CD4-positive, CD25-positive, alpha-beta regulatory T cell (primary cell): ENCODE measurements at regions not wholly inside any gene's neighbourhood (a gene's known extent, or its start where the extent isn't known, plus 50 kb on each side); places are given as distances from the start of the nearest gene placed in this dataset.

ENCODE experiments used
- ATAC-seq, 2 donors: fragments of 150-1000 bp; cut with Tn5 transposase; one replicate each; pipeline ENCODE4 v1.10.0; 2021; ENCODE audit warnings: low read depth in 2 of 2, moderate number of reproducible peaks in 2 of 2, moderate library complexity in 1 of 2
- DNase-seq, 3 donors: peaks; one replicate each; pipeline versions ENCODE4 v3.0.0 to v3.0.0-alpha.2; 2012 to 2022; ENCODE audit warnings: mixed read lengths in 1 of 3
- H3K27ac ChIP-seq: one replicate; pipeline ENCODE4 v1.7.0; 2013; ENCODE audit warnings: mild to moderate bottlenecking, low read length; ENCODE audit not compliant: insufficient read depth, poor library complexity, severe bottlenecking
- H3K27me3 ChIP-seq: one replicate; pipeline ENCODE4 v1.7.0; 2013; ENCODE audit warnings: low read length; ENCODE audit not compliant: control insufficient read depth, insufficient read depth
- H3K36me3 ChIP-seq: one replicate; pipeline ENCODE4 v1.7.0; 2013; ENCODE audit warnings: mild to moderate bottlenecking, low read length, moderate library complexity; ENCODE audit not compliant: control insufficient read depth, insufficient read depth
- H3K4me1 ChIP-seq: 2 replicates; pipeline ENCODE4 v1.7.0; 2013; ENCODE audit warnings: mild to moderate bottlenecking, low read length; ENCODE audit not compliant: insufficient read depth, control insufficient read depth, poor library complexity, severe bottlenecking
- H3K4me3 ChIP-seq: one replicate; pipeline ENCODE4 v1.7.0; 2013; ENCODE audit warnings: low read depth, mild to moderate bottlenecking, low read length, moderate library complexity
- H3K9me3 ChIP-seq, 2 experiments: 1 replicate in 1 of 2; 2 replicates in 1 of 2; pipeline ENCODE4 v1.7.0; 2013; ENCODE audit warnings: low read length in 2 of 2, mild to moderate bottlenecking in 1 of 2, moderate library complexity in 1 of 2; ENCODE audit not compliant: control insufficient read depth in 2 of 2
- H3K27ac Mint-ChIP-seq, 3 donors: one replicate each; pipeline ENCODE4 v1.8.0; 2020 to 2022; ENCODE audit warnings: mild to moderate bottlenecking in 3 of 3, mixed read lengths in 3 of 3, moderate library complexity in 2 of 3
- H3K27me3 Mint-ChIP-seq: one replicate; pipeline ENCODE4 v1.8.0; 2022; ENCODE audit warnings: mild to moderate bottlenecking, mixed read lengths
- H3K36me3 Mint-ChIP-seq: one replicate; pipeline ENCODE4 v1.8.0; 2020; ENCODE audit warnings: mixed read lengths
- H3K4me1 Mint-ChIP-seq, 4 donors: one replicate each; pipeline ENCODE4 v1.8.0; 2020 to 2022; ENCODE audit warnings: mixed read lengths in 4 of 4, mild to moderate bottlenecking in 1 of 4
- H3K4me3 Mint-ChIP-seq, 4 donors: one replicate each; pipeline ENCODE4 v1.8.0; 2020 to 2022; ENCODE audit warnings: mild to moderate bottlenecking in 4 of 4, mixed read lengths in 4 of 4, moderate library complexity in 3 of 4
- H3K9me3 Mint-ChIP-seq, 7 donors: one replicate each; pipeline ENCODE4 v1.8.0; 2020 to 2022; ENCODE audit warnings: mixed read lengths in 7 of 7, mild to moderate bottlenecking in 3 of 7, moderate library complexity in 2 of 7

- Histone ChIP-seq H3K9me3 (no peaks in the 10 kb centered on the region), H3K27ac (no peak overlapping the region), H3K4me3 (no peak overlapping the region), H3K27me3 (no peaks in the 10 kb centered on the region), H3K4me1 (no peaks in the 10 kb centered on the region), H3K36me3 (no peaks in the 10 kb centered on the region)
- ATAC-seq (no peak), DNase-seq (no peak)
- Mint-ChIP-seq H3K27ac (no peak overlapping the region), H3K4me1 (no peaks in the 10 kb centered on the region), H3K27me3 (peaks cover 6% of the 10 kb centered on the region), H3K4me3 (no peak overlapping the region), H3K36me3 (no peaks in the 10 kb centered on the region), H3K9me3 (peaks cover 0 to 3% (median 0%) of the 10 kb centered on the region in 7 donors)
Observed at GRCh38 chr14:98802044-98802443, 470.0 kb downstream of the BCL11B start.

GRCh38 chr14:98803196-98803595 lies 468.8 kb downstream of the BCL11B start:
- H3K9me3 Mint-ChIP-seq: peaks cover 0 to 1% (median 0%) of the 10 kb centered on the region in 7 donors
- DNase-seq: no peak
- H3K36me3 Mint-ChIP-seq: no peaks in the 10 kb centered on the region
- Histone ChIP-seq H3K9me3 (no peaks in the 10 kb centered on the region), H3K36me3 (no peaks in the 10 kb centered on the region), H3K4me1 (no peaks in the 10 kb centered on the region), H3K27ac (no peak overlapping the region), H3K27me3 (no peaks in the 10 kb centered on the region), H3K4me3 (no peak overlapping the region)
- H3K4me3 Mint-ChIP-seq: no peak overlapping the region
- H3K4me1 Mint-ChIP-seq: no peaks in the 10 kb centered on the region
- peaks cover 6% of the 10 kb centered on the region for H3K27me3 Mint-ChIP-seq
- H3K27ac Mint-ChIP-seq: no peak overlapping the region
- no peak for ATAC-seq

GRCh38 chr14:98808494-98809407 lies 463.2 kb downstream of the BCL11B start:
- H3K36me3 Mint-ChIP-seq: no peaks in the 10 kb centered on the region

GRCh38 chr14:98816195-98816594 lies 455.8 kb downstream of the BCL11B start:
- no peaks in the 10 kb centered on the region for H3K9me3 ChIP-seq
- DNase-seq: no peak
- H3K4me3 Mint-ChIP-seq: no peak overlapping the region
- H3K27ac Mint-ChIP-seq: no peak overlapping the region
- no peaks in the 10 kb centered on the region for H3K36me3 ChIP-seq
- H3K36me3 Mint-ChIP-seq: no peaks in the 10 kb centered on the region
- no peaks in the 10 kb centered on the region for H3K27me3 ChIP-seq
- H3K9me3 Mint-ChIP-seq: peaks cover 0 to 3% (median 0%) of the 10 kb centered on the region in 7 donors
- H3K4me3 ChIP-seq: no peak overlapping the region
- no peaks in the 10 kb centered on the region for H3K4me1 ChIP-seq
- H3K27me3 Mint-ChIP-seq: peaks cover 25% of the 10 kb centered on the region
- no peak overlapping the region for H3K27ac ChIP-seq
- ATAC-seq: no peak
- peaks cover 0 to 10% (median 2%) of the 10 kb centered on the region in 4 donors for H3K4me1 Mint-ChIP-seq

More at GRCh38 chr14:98808494-98809407, 463.2 kb downstream of the BCL11B start:
- Histone ChIP-seq H3K27ac (no peak overlapping the region), H3K36me3 (no peaks in the 10 kb centered on the region), H3K9me3 (no peaks in the 10 kb centered on the region), H3K4me3 (no peak overlapping the region), H3K4me1 (no peaks in the 10 kb centered on the region), H3K27me3 (no peaks in the 10 kb centered on the region)
- Mint-ChIP-seq H3K27me3 (peaks cover 25% of the 10 kb centered on the region), H3K27ac (no peak overlapping the region), H3K4me1 (peaks cover 0 to 4% (median 2%) of the 10 kb centered on the region in 4 donors), H3K4me3 (no peak overlapping the region), H3K9me3 (peaks cover 0 to 1% (median 0%) of the 10 kb centered on the region in 7 donors)
- DNase-seq (no peak), ATAC-seq (no peak)

GRCh38 chr14:98816720-98817119 lies 455.3 kb downstream of the BCL11B start:
- H3K4me1 Mint-ChIP-seq: peaks cover 0 to 10% (median 2%) of the 10 kb centered on the region in 4 donors
- H3K27ac ChIP-seq: no peak overlapping the region
- H3K27me3 Mint-ChIP-seq: peaks cover 24% of the 10 kb centered on the region
- H3K4me1 ChIP-seq: no peaks in the 10 kb centered on the region
- ATAC-seq: no peak
- no peak for DNase-seq
- H3K4me3 ChIP-seq: no peak overlapping the region
- no peaks in the 10 kb centered on the region for H3K36me3 ChIP-seq
- H3K36me3 Mint-ChIP-seq: no peaks in the 10 kb centered on the region
- no peaks in the 10 kb centered on the region for H3K27me3 ChIP-seq
- peak overlapping the region in 1 of 3 donors; percentile 37 for H3K27ac Mint-ChIP-seq
- no peak overlapping the region for H3K4me3 Mint-ChIP-seq
- H3K9me3 Mint-ChIP-seq: peaks cover 0 to 3% (median 0%) of the 10 kb centered on the region in 7 donors
- H3K9me3 ChIP-seq: no peaks in the 10 kb centered on the region

- Histone ChIP-seq H3K4me1 (no peaks in the 10 kb centered on the region), H3K27me3 (no peaks in the 10 kb centered on the region), H3K27ac (no peak overlapping the region), H3K36me3 (no peaks in the 10 kb centered on the region), H3K9me3 (no peaks in the 10 kb centered on the region), H3K4me3 (no peak overlapping the region)
- Mint-ChIP-seq H3K36me3 (no peaks in the 10 kb centered on the region), H3K9me3 (peaks cover 0 to 2% (median 0%) of the 10 kb centered on the region in 7 donors), H3K4me1 (peaks cover 0 to 6% (median 0%) of the 10 kb centered on the region in 4 donors), H3K27ac (peak overlapping the region in 2 of 3 donors; percentile 36 to 72), H3K4me3 (no peak overlapping the region), H3K27me3 (peaks cover 13% of the 10 kb centered on the region)
- DNase-seq: no peak
- ATAC-seq: no peak
Observed at GRCh38 chr14:98819132-98819866, 452.7 kb downstream of the BCL11B start.

GRCh38 chr14:98819867-98820206 lies 452.2 kb downstream of the BCL11B start:
- H3K27ac Mint-ChIP-seq: no peak overlapping the region
- Histone ChIP-seq H3K36me3 (no peaks in the 10 kb centered on the region), H3K27ac (no peak overlapping the region), H3K4me1 (no peaks in the 10 kb centered on the region), H3K27me3 (no peaks in the 10 kb centered on the region), H3K9me3 (no peaks in the 10 kb centered on the region), H3K4me3 (no peak overlapping the region)
- no peak overlapping the region for H3K4me3 Mint-ChIP-seq
- DNase-seq: no peak
- peaks cover 11% of the 10 kb centered on the region for H3K27me3 Mint-ChIP-seq
- H3K9me3 Mint-ChIP-seq: peaks cover 0 to 2% (median 0%) of the 10 kb centered on the region in 7 donors
- peaks cover 0 to 6% (median 0%) of the 10 kb centered on the region in 4 donors for H3K4me1 Mint-ChIP-seq
- H3K36me3 Mint-ChIP-seq: no peaks in the 10 kb centered on the region
- no peak for ATAC-seq
